KMS-11 (cell line): ENCODE measurements at regions not wholly inside any gene's neighbourhood (a gene's known extent, or its start where the extent isn't known, plus 50 kb on each side); places are given as distances from the start of the nearest gene placed in this dataset.

ENCODE experiments used
- H2AFZ ChIP-seq: fragments of 200-600 bp; sonication (generic); 2 replicates; pipeline ENCODE4 v1.6.1; 2016; ENCODE audit warnings: antibody characterized with exemption, mixed run types, low read depth
- H3K27ac ChIP-seq: fragments of 200-600 bp; sonication (generic); 2 replicates; pipeline ENCODE4 v1.6.1; 2016; ENCODE audit warnings: mild to moderate bottlenecking, mixed run types
- H3K27me3 ChIP-seq: fragments of 200-600 bp; sonication (generic); 2 replicates; pipeline ENCODE4 v1.6.1; 2017; ENCODE audit warnings: mild to moderate bottlenecking, low read depth, mixed run types, moderate library complexity; ENCODE audit not compliant: insufficient read depth
- H3K36me3 ChIP-seq: fragments of 200-600 bp; sonication (generic); 2 replicates; pipeline ENCODE4 v1.6.1; 2017; ENCODE audit warnings: mild to moderate bottlenecking, mixed run types; ENCODE audit not compliant: insufficient read depth
- H3K4me1 ChIP-seq: fragments of 200-600 bp; sonication (generic); 2 replicates; pipeline ENCODE4 v1.6.1; 2016; ENCODE audit warnings: mild to moderate bottlenecking, low read depth, mixed run types; ENCODE audit not compliant: poor library complexity, severe bottlenecking
- H3K4me2 ChIP-seq: fragments of 200-600 bp; sonication (generic); 2 replicates; pipeline ENCODE4 v1.7.0; 2016; ENCODE audit warnings: mild to moderate bottlenecking, mixed run types
- H3K4me3 ChIP-seq: fragments of 200-600 bp; sonication (generic); IDR thresholded peaks from 2 replicates; pipeline ENCODE4 v1.6.1; 2017; ENCODE audit warnings: low read depth, low read length, mixed read lengths; ENCODE audit not compliant: insufficient read depth
- H3K79me2 ChIP-seq: fragments of 200-600 bp; sonication (generic); 2 replicates; pipeline ENCODE4 v1.6.1; 2016; ENCODE audit warnings: low read depth, mixed run types; ENCODE audit not compliant: insufficient read depth
- H3K9ac ChIP-seq: fragments of 200-600 bp; sonication (generic); 2 replicates; pipeline ENCODE4 v1.6.1; 2016; ENCODE audit warnings: mild to moderate bottlenecking, mixed run types
- H4K20me1 ChIP-seq: fragments of 200-600 bp; sonication (generic); 2 replicates; pipeline ENCODE4 v1.6.1; 2016; ENCODE audit warnings: mild to moderate bottlenecking, mixed run types; ENCODE audit not compliant: insufficient read depth
- TF ChIP-seq, protein P1 (sequence below): fragments of 200-600 bp; sonication (generic); conservative IDR thresholded peaks from 2 replicates; pipeline ENCODE4 v1.6.1; 2017; ENCODE audit warnings: low read depth, mild to moderate bottlenecking, antibody characterized with exemption, low read length, moderate library complexity, mixed read lengths

- no peaks in the 10 kb centered on the region for H3K27me3 ChIP-seq
- no peak overlapping the region for H2AFZ ChIP-seq
- H3K36me3 ChIP-seq = no peaks in the 10 kb centered on the region
- TF ChIP-seq, protein P1, sequence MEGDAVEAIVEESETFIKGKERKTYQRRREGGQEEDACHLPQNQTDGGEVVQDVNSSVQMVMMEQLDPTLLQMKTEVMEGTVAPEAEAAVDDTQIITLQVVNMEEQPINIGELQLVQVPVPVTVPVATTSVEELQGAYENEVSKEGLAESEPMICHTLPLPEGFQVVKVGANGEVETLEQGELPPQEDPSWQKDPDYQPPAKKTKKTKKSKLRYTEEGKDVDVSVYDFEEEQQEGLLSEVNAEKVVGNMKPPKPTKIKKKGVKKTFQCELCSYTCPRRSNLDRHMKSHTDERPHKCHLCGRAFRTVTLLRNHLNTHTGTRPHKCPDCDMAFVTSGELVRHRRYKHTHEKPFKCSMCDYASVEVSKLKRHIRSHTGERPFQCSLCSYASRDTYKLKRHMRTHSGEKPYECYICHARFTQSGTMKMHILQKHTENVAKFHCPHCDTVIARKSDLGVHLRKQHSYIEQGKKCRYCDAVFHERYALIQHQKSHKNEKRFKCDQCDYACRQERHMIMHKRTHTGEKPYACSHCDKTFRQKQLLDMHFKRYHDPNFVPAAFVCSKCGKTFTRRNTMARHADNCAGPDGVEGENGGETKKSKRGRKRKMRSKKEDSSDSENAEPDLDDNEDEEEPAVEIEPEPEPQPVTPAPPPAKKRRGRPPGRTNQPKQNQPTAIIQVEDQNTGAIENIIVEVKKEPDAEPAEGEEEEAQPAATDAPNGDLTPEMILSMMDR = no peak
- no peak overlapping the region for H3K4me2 ChIP-seq
- H3K27ac ChIP-seq = no peak overlapping the region
- no peaks in the 10 kb centered on the region for H3K4me1 ChIP-seq
- H3K79me2 ChIP-seq = no peaks in the 10 kb centered on the region
- H4K20me1 ChIP-seq = no peaks in the 10 kb centered on the region
- H3K9ac ChIP-seq = no peak overlapping the region
- H3K4me3 ChIP-seq = no peak overlapping the region
Observed at GRCh38 chr1:43077273-43077672, 94.8 kb downstream of the EBNA1BP2 start.

DNA sequence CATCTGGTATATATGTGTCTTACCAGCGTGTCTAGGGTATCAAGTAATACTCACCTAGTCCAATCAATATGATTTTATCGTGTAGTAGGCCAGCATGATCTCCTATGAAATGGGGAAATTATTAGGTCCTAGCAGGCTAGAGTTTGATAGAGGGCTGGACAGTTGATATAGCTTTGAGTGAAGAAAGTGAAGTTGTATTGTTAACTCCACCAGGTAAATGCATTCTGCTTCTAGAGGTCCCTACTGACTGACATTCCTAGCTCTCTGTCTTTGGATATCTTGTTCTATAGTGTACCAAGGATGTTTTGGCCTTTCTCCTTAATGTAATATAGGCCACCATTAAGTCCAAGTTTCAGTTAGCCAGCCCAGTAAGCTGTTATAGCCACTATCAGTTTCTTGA, 97.4 kb downstream of the EBNA1BP2 start:
- no peaks in the 10 kb centered on the region for H3K27me3 ChIP-seq
- no peak overlapping the region for H3K9ac ChIP-seq
- H3K4me2 ChIP-seq = no peak overlapping the region
- no peak overlapping the region for H3K4me3 ChIP-seq
- H4K20me1 ChIP-seq = no peaks in the 10 kb centered on the region
- TF ChIP-seq, protein P1 = no peak
- no peaks in the 10 kb centered on the region for H3K36me3 ChIP-seq
- no peak overlapping the region for H2AFZ ChIP-seq
- no peaks in the 10 kb centered on the region for H3K4me1 ChIP-seq
- no peak overlapping the region for H3K27ac ChIP-seq
- no peaks in the 10 kb centered on the region for H3K79me2 ChIP-seq

GRCh38 chr1:43074244-43074643, 97.8 kb downstream of the EBNA1BP2 start:
- Histone ChIP-seq H3K4me3 (no peak overlapping the region), H3K9ac (no peak overlapping the region), H3K4me1 (no peaks in the 10 kb centered on the region), H3K4me2 (no peak overlapping the region), H4K20me1 (no peaks in the 10 kb centered on the region), H3K79me2 (no peaks in the 10 kb centered on the region), H3K27ac (no peak overlapping the region), H2AFZ (no peak overlapping the region), H3K36me3 (no peaks in the 10 kb centered on the region), H3K27me3 (no peaks in the 10 kb centered on the region)
- TF ChIP-seq, protein P1 = no peak

- no peak overlapping the region for H3K27ac ChIP-seq
- no peaks in the 10 kb centered on the region for H3K4me1 ChIP-seq
- no peaks in the 10 kb centered on the region for H4K20me1 ChIP-seq
- peak overlapping the region; percentile 56; the same call in 1 of the 2 replicates for H2AFZ ChIP-seq
- H3K27me3 ChIP-seq = no peaks in the 10 kb centered on the region
- no peak overlapping the region for H3K4me2 ChIP-seq
- no peak overlapping the region for H3K9ac ChIP-seq
- TF ChIP-seq, protein P1 = peak; percentile 94
- no peaks in the 10 kb centered on the region for H3K36me3 ChIP-seq
- H3K79me2 ChIP-seq = no peaks in the 10 kb centered on the region
- H3K4me3 ChIP-seq = no peak overlapping the region
Observed at GRCh38 chr1:43073490-43074230, 98.4 kb downstream of the EBNA1BP2 start.
